GM12872 (cell line): ENCODE measurements at regions not wholly inside any gene's neighbourhood (a gene's known extent, or its start where the extent isn't known, plus 50 kb on each side); places are given as distances from the start of the nearest gene placed in this dataset.

Source experiments
- TF ChIP-seq, protein P1 (sequence below): IDR thresholded peaks from 3 replicates; pipeline ENCODE4 v1.5.1; 2011; ENCODE audit warnings: low read depth, mild to moderate bottlenecking, low read length, moderate library complexity; ENCODE audit not compliant: insufficient read depth

GRCh38 chr18:42268186-42268725 lies 313.2 kb downstream of the PIK3C3 start:
- TF ChIP-seq, protein P1, sequence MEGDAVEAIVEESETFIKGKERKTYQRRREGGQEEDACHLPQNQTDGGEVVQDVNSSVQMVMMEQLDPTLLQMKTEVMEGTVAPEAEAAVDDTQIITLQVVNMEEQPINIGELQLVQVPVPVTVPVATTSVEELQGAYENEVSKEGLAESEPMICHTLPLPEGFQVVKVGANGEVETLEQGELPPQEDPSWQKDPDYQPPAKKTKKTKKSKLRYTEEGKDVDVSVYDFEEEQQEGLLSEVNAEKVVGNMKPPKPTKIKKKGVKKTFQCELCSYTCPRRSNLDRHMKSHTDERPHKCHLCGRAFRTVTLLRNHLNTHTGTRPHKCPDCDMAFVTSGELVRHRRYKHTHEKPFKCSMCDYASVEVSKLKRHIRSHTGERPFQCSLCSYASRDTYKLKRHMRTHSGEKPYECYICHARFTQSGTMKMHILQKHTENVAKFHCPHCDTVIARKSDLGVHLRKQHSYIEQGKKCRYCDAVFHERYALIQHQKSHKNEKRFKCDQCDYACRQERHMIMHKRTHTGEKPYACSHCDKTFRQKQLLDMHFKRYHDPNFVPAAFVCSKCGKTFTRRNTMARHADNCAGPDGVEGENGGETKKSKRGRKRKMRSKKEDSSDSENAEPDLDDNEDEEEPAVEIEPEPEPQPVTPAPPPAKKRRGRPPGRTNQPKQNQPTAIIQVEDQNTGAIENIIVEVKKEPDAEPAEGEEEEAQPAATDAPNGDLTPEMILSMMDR, result no peak

DNA sequence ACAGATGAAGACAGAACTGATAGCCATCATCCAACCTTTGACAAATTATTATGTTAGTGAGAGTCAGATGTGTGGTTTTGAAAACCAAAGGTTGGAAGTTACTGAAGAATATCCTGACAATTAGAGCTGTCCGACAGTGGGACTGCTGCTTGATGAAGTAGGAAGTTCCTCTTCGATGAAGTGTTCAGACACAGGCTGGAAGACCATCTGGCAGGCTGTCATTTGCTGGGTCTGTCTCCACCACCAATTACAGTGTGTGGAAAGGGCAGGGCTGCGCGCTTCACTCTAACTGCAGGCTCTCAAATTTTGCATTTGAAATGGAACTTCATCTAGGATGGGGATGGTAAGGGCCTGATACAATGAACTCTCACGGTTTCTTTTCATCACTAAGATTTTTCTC lies 313.8 kb downstream of the PIK3C3 start:
- TF ChIP-seq, protein P1, result no peak

- TF ChIP-seq, protein P1, result no peak
Observed at GRCh38 chr18:42271647-42272414, 316.8 kb downstream of the PIK3C3 start.

GRCh38 chr18:42274488-42275137 lies 319.6 kb downstream of the PIK3C3 start:
- TF ChIP-seq, protein P1, result peak; percentile 43; the same call in 2 of the 3 replicates

DNA sequence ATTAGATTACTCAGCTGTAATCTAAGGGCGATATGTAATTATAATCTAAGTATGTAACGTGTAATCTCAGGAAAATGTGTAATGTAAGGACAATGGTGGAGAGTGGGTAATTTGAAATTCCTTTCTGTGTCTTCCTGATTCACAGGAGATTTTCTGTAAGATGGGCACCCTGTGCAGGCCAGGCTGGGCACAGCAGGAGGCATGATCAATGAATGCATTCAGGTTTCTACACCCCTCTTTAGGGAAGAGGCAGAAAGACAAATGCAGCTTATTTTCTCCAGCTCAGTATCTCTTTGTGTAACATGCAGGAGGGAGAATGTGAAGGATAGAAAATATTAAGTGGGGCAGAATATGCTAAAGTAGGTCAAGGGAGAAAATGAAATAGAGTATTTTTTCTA lies 320.1 kb downstream of the PIK3C3 start:
- TF ChIP-seq, protein P1, result no peak

DNA sequence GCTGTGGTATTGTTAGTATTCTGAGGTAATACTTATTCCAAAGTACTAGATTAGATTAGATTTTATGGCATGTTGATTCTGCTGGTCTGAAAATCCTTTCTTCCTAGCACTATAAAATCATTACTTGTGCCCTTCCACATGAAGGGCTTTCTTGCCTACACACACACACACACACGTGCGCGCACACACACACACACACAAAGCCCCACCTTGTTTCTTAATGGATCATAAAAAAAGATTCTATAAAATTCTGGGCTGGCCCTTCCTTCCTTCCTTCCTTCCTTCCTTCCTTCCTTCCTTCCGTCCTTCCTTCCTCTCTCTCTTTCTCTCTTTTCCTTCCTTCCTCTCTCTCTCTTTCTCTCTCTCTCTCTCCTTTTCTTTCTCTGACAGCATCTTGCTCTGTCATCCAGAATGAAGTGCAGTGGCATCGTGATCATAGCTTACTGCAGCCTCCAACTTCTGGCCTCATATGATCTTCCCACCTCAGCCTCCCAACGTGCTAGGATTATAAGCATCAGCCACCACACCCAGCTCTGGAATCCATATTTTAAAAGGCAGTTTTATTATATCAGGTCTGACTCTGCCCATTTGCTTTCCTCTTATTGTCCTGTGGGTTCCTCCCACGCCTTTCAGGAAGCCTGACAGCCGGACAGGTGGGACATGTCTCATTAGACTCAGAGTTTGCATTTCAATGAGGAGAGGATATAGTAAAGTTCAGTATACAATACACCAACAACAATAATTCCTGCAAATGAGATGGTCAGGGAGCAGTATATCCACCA lies 321.1 kb downstream of the PIK3C3 start:
- TF ChIP-seq, protein P1, result no peak

DNA sequence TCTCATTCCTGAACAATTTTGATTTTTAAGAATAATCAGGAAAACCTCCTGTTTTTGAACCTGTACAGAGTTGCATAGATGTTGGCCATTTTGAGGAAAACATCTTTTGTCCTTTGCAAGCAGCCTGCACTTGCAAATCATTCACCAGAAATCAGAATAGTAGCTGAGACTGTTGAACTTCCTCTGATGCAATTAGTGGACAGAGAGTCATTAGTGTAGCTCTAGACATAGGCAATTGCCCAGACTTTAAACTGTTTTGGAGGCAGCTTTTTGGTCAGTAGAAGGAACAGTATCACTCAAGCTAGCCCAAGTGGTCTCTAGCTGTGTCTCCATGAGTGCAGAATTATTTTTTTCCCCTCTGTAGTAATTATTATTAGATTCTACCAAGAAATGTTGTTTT lies 326.1 kb downstream of the PIK3C3 start:
- TF ChIP-seq, protein P1, result no peak
